PC-9 (cell line): ENCODE measurements at regions not wholly inside any gene's neighbourhood (a gene's known extent, or its start where the extent isn't known, plus 50 kb on each side); places are given as distances from the start of the nearest gene placed in this dataset.
"Not testable (repeated sequence)": the region's sequence is repeated elsewhere in the genome, so short reads cannot be mapped to it uniquely, and the experiment has no call there.

ENCODE experiments used
- BruUV-seq: library from RNA; stranded (reverse); fragments of 400-500 nt; replicated peaks from 2 replicates; lab custom pipeline; 2021; lab: Mats Ljungman, UMichigan
- CTCF ChIA-PET: fragments of 300-600 bp; sonication (Branson Sonifier 250); formaldehyde crosslinking; loops from one replicate; lab custom pipeline; 2022; ENCODE audit warnings: antibody characterized with exemption; lab: Charles Lee
- POLR2A ChIA-PET: fragments of 300-600 bp; sonication (Branson Sonifier 250); formaldehyde crosslinking; loops from one replicate; lab custom pipeline; 2022; ENCODE audit warnings: antibody characterized with exemption; ENCODE audit not compliant: unreplicated experiment; lab: Charles Lee
- DNase-seq, 2 experiments: peaks; one replicate each; pipeline versions ENCODE4 v3.0.0 to v3.0.0-alpha.2; 2015 to 2022; ENCODE audit warnings: mixed read lengths in 1 of 2
- H2AFZ ChIP-seq: fragments of 200-600 bp; sonication (generic); 2 replicates; pipeline ENCODE4 v1.8.1; 2017; ENCODE audit warnings: antibody characterized with exemption
- H3F3A ChIP-seq: fragments of 200-600 bp; sonication (generic); 2 replicates; pipeline ENCODE4 v1.8.1; 2017; ENCODE audit warnings: antibody characterized with exemption, mild to moderate bottlenecking, low read depth; ENCODE audit not compliant: insufficient read depth
- H3K27ac ChIP-seq: fragments of 200-600 bp; sonication (generic); 2 replicates; pipeline ENCODE4 v1.6.1; 2016; ENCODE audit warnings: mixed run types
- H3K27me3 ChIP-seq: fragments of 200-600 bp; sonication (generic); 2 replicates; pipeline ENCODE4 v1.6.1; 2016; ENCODE audit warnings: low read depth, mixed run types; ENCODE audit not compliant: insufficient read depth
- H3K36me3 ChIP-seq: fragments of 200-600 bp; sonication (generic); 2 replicates; pipeline ENCODE4 v1.6.1; 2016; ENCODE audit warnings: low read depth, mixed run types
- H3K4me1 ChIP-seq: fragments of 200-600 bp; sonication (generic); replicated peaks from 2 replicates; pipeline ENCODE4 v1.6.1; 2016; ENCODE audit warnings: mixed run types; ENCODE audit not compliant: insufficient read depth
- H3K4me2 ChIP-seq: fragments of 200-600 bp; sonication (generic); 2 replicates; pipeline ENCODE4 v1.6.1; 2017; ENCODE audit warnings: mixed run types
- H3K4me3 ChIP-seq: fragments of 200-600 bp; sonication (generic); 2 replicates; pipeline ENCODE4 v1.6.1; 2016; ENCODE audit warnings: mixed run types
- H3K79me2 ChIP-seq: fragments of 200-600 bp; sonication (generic); 2 replicates; pipeline ENCODE4 v1.6.1; 2017; ENCODE audit warnings: low read depth, mixed run types
- H3K9me2 ChIP-seq: fragments of 200-600 bp; sonication (generic); 2 replicates; pipeline ENCODE4 v1.8.1; 2017; ENCODE audit warnings: mild to moderate bottlenecking; ENCODE audit not compliant: insufficient read depth
- H3K9me3 ChIP-seq: fragments of 200-600 bp; sonication (generic); 2 replicates; pipeline ENCODE4 v1.8.1; 2016; ENCODE audit warnings: low read depth; ENCODE audit not compliant: insufficient read depth
- H4K20me1 ChIP-seq: fragments of 200-600 bp; sonication (generic); 2 replicates; pipeline ENCODE4 v1.8.1; 2017; ENCODE audit not compliant: insufficient read depth
- CTCF ChIP-seq: fragments of 200-600 bp; sonication (generic); conservative IDR thresholded peaks from 2 replicates; pipeline ENCODE4 v1.6.1; 2017; ENCODE audit warnings: mixed run types, antibody characterized with exemption, mild to moderate bottlenecking, moderate library complexity
- EZH2 ChIP-seq: fragments of 200-600 bp; sonication (generic); IDR thresholded peaks from 2 replicates; pipeline ENCODE4 v1.8.0; 2017; ENCODE audit warnings: antibody characterized with exemption, low read depth
- intact Hi-C: fragments of 100-400 bp; cut with micrococcal nuclease; formaldehyde crosslinking; loops from one replicate; pipeline ENCODE4 v1.10.0; 2022; ENCODE audit not compliant: unreplicated experiment

GRCh38 chr15:29648415-29648814 is 173.9 kb downstream of the TJP1 start:
- H3K4me2 ChIP-seq, H2AFZ ChIP-seq, H3F3A ChIP-seq, BruUV-seq, intact Hi-C loops, H3K4me3 ChIP-seq, H3K9me3 ChIP-seq, CTCF ChIA-PET, H3K79me2 ChIP-seq, H3K36me3 ChIP-seq, H4K20me1 ChIP-seq, H3K4me1 ChIP-seq, POLR2A ChIA-PET, H3K27ac ChIP-seq, H3K9me2 ChIP-seq, DNase-seq: not testable (repeated sequence)
- H3K27me3 ChIP-seq, result peaks cover 66% of the 10 kb centered on the region

- Histone ChIP-seq H3K4me3 (no peak overlapping the region), H4K20me1 (no peaks in the 10 kb centered on the region; the same call in 1 of the 2 replicates), H3K27ac (no peak overlapping the region), H3K9me2 (no peaks in the 10 kb centered on the region), H3K27me3 (peaks cover 59% of the 10 kb centered on the region), H3K9me3 (no peaks in the 10 kb centered on the region), H2AFZ (no peak overlapping the region), H3F3A (no peaks in the 10 kb centered on the region), H3K4me2 (no peak overlapping the region), H3K36me3 (no peaks in the 10 kb centered on the region), H3K4me1 (no peaks in the 10 kb centered on the region), H3K79me2 (no peaks in the 10 kb centered on the region)
- TF ChIP-seq EZH2 (no peak), CTCF (no peak)
- ChIA-PET CTCF (no interaction called here), POLR2A (no interaction called here)
- intact Hi-C loops, result no loop called here
- DNase-seq, result no peak
- BruUV-seq, result no TSS peak
These were observed 176.4 kb downstream of the TJP1 start for GRCh38 chr15:29645841-29646240.

- H3K36me3 ChIP-seq, BruUV-seq, H3K4me2 ChIP-seq, H2AFZ ChIP-seq, intact Hi-C loops, DNase-seq, H4K20me1 ChIP-seq, POLR2A ChIA-PET, H3K4me3 ChIP-seq, H3K79me2 ChIP-seq, H3K27ac ChIP-seq, H3K4me1 ChIP-seq, H3K9me2 ChIP-seq, H3K9me3 ChIP-seq, CTCF ChIA-PET, H3F3A ChIP-seq: not testable (repeated sequence)
- peaks cover 59% of the 10 kb centered on the region for H3K27me3 ChIP-seq
These were observed 177.9 kb downstream of the TJP1 start for GRCh38 chr15:29644361-29644760.

- Histone ChIP-seq H3K4me2 (no peak overlapping the region), H3K36me3 (no peaks in the 10 kb centered on the region), H4K20me1 (no peaks in the 10 kb centered on the region), H3K27me3 (peaks cover 47% of the 10 kb centered on the region), H3F3A (no peaks in the 10 kb centered on the region), H3K4me1 (no peaks in the 10 kb centered on the region), H3K27ac (no peak overlapping the region), H3K4me3 (no peak overlapping the region), H3K9me2 (no peaks in the 10 kb centered on the region), H2AFZ (no peak overlapping the region), H3K79me2 (no peaks in the 10 kb centered on the region), H3K9me3 (no peaks in the 10 kb centered on the region)
- ChIA-PET POLR2A (no interaction called here), CTCF (no interaction called here)
- DNase-seq, result no peak
- TF ChIP-seq EZH2, result no peak
- no peak for TF ChIP-seq CTCF
- intact Hi-C loops, result no loop called here
- BruUV-seq, result no TSS peak
These were observed 183.5 kb downstream of the TJP1 start for GRCh38 chr15:29638781-29639180.
